ENCODE measurements at regions not wholly inside any gene's neighbourhood (a gene's known extent, or its start where the extent isn't known, plus 50 kb on each side); places are given as distances from the start of the nearest gene placed in this dataset.

- intact Hi-C loops (cut with DNase I) = no loop called here
- DNase-seq = no peak
- no peak for ATAC-seq
These were observed 121.7 kb downstream of the ZNF280B start for GRCh38 chr22:22386602-22387385.

DNA sequence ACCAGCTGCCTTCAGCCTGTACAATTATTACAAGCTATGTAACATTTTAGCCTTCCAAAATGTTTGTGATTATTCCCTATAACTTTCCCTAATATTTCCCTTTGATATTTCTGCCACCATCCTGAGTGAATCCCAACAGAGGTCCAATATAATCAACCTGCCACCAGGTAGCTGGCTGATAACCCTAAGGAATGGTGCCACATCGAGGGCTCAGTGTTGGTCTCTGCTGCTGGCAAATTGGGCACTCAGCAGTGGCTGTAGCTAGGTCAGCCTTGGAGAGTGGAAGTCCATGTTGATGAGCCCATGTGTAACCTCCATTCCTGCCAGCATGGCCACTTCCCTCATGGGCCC lies 121.2 kb downstream of the ZNF280B start:
- DNase-seq (no peak), ATAC-seq (no peak)
- intact Hi-C loops (cut with DNase I) = no loop called here

- intact Hi-C loops (cut with DNase I) = no loop called here
- ATAC-seq (no peak), DNase-seq (no peak)
These were observed 120.5 kb downstream of the ZNF280B start for GRCh38 chr22:22388090-22388489.

GRCh38 chr22:22388494-22388893 lies 120.0 kb downstream of the ZNF280B start:
- DNase-seq = no peak
- ATAC-seq = no peak
- intact Hi-C loops (cut with DNase I) = no loop called here

GRCh38 chr22:22389467-22389866 lies 119.1 kb downstream of the ZNF280B start:
- DNase-seq (no peak), ATAC-seq (no peak)
- intact Hi-C loops (cut with DNase I) = no loop called here

- intact Hi-C loops (cut with DNase I) = no loop called here
- ATAC-seq (no peak), DNase-seq (no peak)
These were observed 117.6 kb downstream of the ZNF280B start for GRCh38 chr22:22390989-22391388.

DNA sequence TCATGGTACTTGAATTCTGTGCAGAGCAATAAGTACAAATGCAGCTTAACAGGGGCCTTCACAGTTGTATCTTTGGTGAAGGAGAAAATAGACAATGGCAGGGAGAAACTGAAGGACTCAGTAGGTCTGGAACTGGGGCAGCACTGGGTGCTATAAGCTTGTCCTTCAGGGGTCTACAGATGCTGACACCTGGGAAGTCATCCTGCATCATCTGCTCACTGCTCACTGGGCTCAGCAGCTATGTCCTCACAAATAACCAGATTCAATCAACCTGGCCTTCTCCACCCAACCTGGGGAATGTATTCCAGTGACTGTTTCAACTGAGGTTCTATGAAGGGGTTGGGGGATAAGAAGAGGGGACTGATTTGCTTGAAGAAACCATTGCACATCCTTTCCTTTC lies 117.0 kb downstream of the ZNF280B start:
- DNase-seq (no peak), ATAC-seq (no peak)
- intact Hi-C loops (cut with DNase I) = no loop called here

DNA sequence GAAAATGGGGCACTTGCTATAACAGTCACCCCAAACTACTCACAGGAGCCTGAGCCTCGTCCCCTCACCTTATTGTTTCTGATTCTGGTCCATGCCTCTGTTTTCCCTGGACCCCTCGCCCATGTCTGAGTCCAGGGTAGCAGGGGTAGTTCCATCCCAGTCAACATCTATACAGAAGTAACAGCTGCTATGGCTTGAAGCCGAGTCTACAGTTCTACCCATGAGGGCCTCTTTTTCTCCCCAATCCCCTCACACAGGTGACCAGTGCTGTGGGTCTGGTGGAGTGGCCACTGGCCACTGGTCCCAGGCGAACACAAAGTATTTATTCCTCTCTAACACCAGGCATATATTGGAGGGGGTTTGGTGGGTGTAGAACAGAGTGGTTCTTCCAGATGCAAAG lies 116.4 kb downstream of the ZNF280B start:
- no peak for DNase-seq
- ATAC-seq = no peak
- intact Hi-C loops (cut with DNase I) = no loop called here

- ATAC-seq (no peak), DNase-seq (no peak)
- intact Hi-C loops (cut with DNase I) = no loop called here
These were observed 114.0 kb downstream of the ZNF280B start for GRCh38 chr22:22394591-22394990.

DNA sequence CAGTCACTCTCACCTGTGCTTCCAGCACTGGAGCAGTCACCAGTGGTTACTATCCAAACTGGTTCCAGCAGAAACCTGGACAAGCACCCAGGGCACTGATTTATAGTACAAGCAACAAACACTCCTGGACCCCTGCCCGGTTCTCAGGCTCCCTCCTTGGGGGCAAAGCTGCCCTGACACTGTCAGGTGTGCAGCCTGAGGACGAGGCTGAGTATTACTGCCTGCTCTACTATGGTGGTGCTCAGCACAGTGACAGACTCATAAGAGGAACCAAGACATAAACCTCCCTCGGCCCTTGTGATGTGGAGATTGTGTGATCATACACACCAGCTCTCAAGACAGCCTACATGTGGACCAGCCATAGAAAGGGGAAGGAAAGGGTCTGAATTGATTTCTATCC lies 113.3 kb downstream of the ZNF280B start:
- DNase-seq (no peak), ATAC-seq (no peak)
- intact Hi-C loops (cut with DNase I) = no loop called here

DNA sequence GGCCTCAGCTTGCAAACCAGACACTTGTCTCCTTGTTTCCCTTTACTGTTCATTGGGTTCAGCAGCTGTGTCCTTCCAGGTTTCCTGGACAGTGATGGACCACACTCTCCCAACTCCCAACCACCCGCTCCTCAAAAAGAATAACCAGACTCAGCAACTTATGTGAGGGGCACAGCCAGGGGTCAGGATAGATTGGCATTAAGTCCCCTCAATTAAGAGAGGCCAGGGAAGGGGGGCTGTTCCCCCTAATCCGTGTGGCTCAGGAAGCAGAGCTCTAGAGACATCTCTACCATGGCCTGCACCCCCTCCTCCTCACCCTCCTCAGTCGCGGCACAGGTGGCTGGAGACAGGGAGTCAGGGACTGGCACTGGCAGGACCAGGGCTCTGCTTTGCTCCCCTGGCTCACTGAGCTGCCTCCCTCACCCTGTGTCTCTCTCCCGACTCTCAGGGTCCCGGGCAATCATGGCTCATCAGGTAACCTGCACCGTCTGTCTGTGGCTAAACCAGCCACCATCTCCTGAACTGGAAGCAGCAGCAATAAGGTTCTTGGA lies 111.7 kb downstream of the ZNF280B start:
- peak in 1 of 2 donors; percentile 16 for ATAC-seq
- intact Hi-C loops (cut with DNase I) = no loop called here

GRCh38 chr22:22397292-22397870 lies 111.2 kb downstream of the ZNF280B start:
- peak; percentile 41 for DNase-seq
- peak in 1 of 2 donors; percentile 92 for ATAC-seq
- intact Hi-C loops (cut with DNase I) = no loop called here

More for the DNA sequence above, 111.7 kb downstream of the ZNF280B start:
- DNase-seq = no peak

DNA sequence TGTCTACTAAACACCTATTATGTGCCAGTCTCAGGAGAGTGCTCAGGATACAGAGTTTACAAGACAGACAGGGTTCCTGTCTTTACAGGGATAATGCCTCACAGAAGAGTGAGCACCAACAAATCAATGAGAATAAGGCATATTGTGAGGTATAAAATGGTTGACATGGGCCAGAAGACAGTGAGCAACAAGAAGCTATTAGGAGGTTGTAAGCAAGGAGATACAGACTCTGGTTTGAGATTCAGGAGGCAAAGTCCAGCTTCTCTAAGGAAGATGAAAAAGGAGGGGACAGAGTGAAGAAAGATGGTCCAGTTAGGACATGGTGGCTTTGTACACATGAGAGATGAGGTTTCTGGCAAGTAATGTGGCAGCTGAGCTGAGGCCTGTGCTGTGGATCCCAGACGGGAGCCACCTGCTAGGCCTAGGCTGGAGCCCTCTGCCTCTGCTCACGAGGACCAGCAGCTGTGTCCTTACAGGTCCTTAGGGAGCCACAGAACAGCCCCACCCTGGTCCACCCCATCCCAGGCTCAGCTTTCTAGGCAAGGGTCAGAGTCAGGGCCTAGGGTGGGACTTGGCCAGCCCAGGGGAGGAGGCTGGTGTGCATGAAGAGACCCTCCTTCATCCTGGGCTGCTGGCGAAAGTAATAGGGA lies 110.5 kb downstream of the ZNF280B start:
- DNase-seq = peak; percentile 36
- intact Hi-C loops (cut with DNase I) = no loop called here

GRCh38 chr22:22398530-22399327 lies 109.8 kb downstream of the ZNF280B start:
- no peak for ATAC-seq
- intact Hi-C loops (cut with DNase I) = no loop called here
- DNase-seq = no peak

More for the DNA sequence above, 110.5 kb downstream of the ZNF280B start:
- peak in 1 of 2 donors; percentile 80 for ATAC-seq

DNA sequence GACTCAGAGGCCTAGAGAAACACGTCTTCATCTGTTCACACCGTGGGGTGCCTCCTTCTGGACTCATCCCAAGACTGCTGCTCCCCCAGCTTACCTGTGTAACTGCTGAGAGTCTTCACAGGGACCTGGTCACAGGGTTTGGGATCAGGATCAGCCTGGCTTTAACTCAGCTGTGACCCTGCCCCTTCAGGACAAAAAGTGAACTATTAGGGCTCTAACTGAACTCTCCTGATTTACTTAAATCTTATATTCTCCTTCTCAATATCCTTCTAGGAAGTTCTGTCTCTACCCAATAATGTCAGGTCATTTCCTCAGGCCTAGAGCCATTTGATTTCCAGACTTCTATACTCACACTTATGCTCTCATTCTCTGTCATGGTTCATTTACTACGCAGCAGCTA lies 108.4 kb downstream of the ZNF280B start:
- intact Hi-C loops (cut with DNase I) = no loop called here
- DNase-seq (no peak), ATAC-seq (no peak)

GRCh38 chr22:22400964-22401363 lies 107.6 kb downstream of the ZNF280B start:
- no peak for DNase-seq
- intact Hi-C loops (cut with DNase I) = no loop called here
- ATAC-seq = no peak

DNA sequence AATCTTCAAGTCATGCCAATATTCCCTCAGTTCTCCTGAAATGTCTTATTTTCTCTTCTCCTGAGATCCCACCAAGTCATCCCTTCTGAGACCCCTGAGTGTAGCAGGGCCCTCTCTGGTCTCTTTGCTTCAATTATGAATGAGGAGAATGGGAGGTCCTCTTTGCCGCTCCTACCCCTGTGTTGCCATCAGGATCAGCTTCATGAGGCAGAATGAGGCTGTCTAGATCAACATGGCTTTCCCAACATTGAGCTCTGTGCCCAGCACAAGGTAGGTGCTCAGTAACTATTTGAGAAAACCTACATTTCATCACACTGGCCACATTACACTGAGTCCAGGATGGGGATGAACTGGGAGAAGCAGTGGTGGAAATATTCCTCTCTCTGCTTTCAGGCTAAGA lies 107.2 kb downstream of the ZNF280B start:
- intact Hi-C loops (cut with DNase I) = no loop called here
- no peak for DNase-seq
- ATAC-seq = no peak

DNA sequence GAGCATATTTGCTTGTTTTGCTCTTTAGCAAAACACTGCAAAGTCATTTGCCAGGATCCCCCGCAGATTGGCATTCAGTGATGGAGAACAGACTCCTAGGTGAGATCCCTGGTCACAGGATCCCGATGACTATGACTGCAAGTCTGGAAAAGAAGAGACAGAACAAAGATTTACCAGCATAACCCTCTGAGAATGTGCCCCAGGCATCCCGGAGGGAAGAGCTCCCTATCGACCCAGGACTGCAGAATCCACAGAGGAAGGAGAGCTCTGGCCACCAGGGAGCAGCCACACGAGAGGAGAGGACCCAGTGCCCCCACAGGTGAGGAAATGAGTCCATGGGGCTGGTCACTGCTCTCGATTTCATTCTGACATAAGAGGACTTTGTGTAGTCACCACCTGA lies 105.2 kb downstream of the ZNF280B start:
- no peak for DNase-seq
- intact Hi-C loops (cut with DNase I) = no loop called here
- no peak for ATAC-seq

DNA sequence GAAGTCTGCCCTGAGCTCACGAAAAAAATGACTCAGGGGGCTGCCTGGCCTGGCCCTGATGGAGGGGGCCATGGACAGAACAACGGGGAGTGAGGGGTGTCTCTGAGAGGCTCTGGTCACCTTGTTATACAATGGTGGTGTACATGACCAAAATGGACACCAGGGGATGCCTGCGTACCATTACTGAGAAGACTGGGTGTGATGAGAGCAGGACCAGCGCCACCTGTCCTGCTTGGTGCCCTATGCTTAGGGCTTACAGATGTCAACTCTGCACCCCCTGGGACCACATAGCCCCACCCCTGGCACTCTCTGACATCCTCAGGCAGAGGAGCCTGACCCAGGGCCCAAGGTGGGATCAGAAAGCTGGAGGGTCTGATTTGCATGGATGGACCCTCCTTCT lies 104.8 kb downstream of the ZNF280B start:
- DNase-seq (no peak), ATAC-seq (no peak)
- intact Hi-C loops (cut with DNase I) = no loop called here
